ENCODE measurements at regions not wholly inside any gene's neighbourhood (a gene's known extent, or its start where the extent isn't known, plus 50 kb on each side); places are given as distances from the start of the nearest gene placed in this dataset.

GRCh38 chr3:146881356-146881755, 276.2 kb upstream of the PLSCR5 start:
- H3K36me3 ChIP-seq (ENCODE audit: low read depth, low read length) = no peaks in the 10 kb centered on the region
- no TSS peak for BruUV-seq (replicated peaks)
- POLR2A ChIA-PET (ENCODE audit: unreplicated experiment) = no interaction called here
- no peaks in the 10 kb centered on the region for H3F3A ChIP-seq (ENCODE audit: low read length, unreplicated experiment)
- H3K9ac ChIP-seq (ENCODE audit: low read length) = no peak overlapping the region
- no peak for DNase-seq
- H3K4me1 ChIP-seq (ENCODE audit: insufficient read depth, low read length) = no peaks in the 10 kb centered on the region
- no peaks in the 10 kb centered on the region for H3K79me2 ChIP-seq (ENCODE audit: low read length)
- TF ChIP-seq EZH2 (IDR thresholded peaks at IDR 0.05; ENCODE audit: low read length, unreplicated experiment) = no peak
- no peak for TF ChIP-seq EZH2phosphoT487 (IDR thresholded peaks at IDR 0.05; ENCODE audit: borderline replicate concordance, low read length)
- no peak for TF ChIP-seq CTCF (conservative IDR thresholded peaks at IDR 0.05; ENCODE audit: low read depth, low read length)
- intact Hi-C loops (cut with micrococcal nuclease) = no loop called here
- no peak for ATAC-seq
- no peak overlapping the region for H3K4me2 ChIP-seq (ENCODE audit: low read length)
- peaks cover 24% of the 10 kb centered on the region for H3K27me3 ChIP-seq (ENCODE audit: low read length)
- H3K4me3 ChIP-seq (ENCODE audit: low read length) = no peak overlapping the region
- H3K9me2 ChIP-seq (replicated peaks; ENCODE audit: low read length) = no peaks in the 10 kb centered on the region
- no peak overlapping the region for H2AFZ ChIP-seq (ENCODE audit: low read length)
- H3K9me3 ChIP-seq (ENCODE audit: low read length) = no peaks in the 10 kb centered on the region
- CTCF ChIA-PET = no interaction called here
- H4K20me1 ChIP-seq (ENCODE audit: low read length) = no peaks in the 10 kb centered on the region
- H3K27ac ChIP-seq (ENCODE audit: low read length) = no peak overlapping the region

GRCh38 chr3:146873748-146874147, 268.6 kb upstream of the PLSCR5 start:
- ATAC-seq (no peak), DNase-seq (no peak)
- Histone ChIP-seq H3K36me3 (ENCODE audit: low read depth, low read length) (no peaks in the 10 kb centered on the region), H3K4me2 (ENCODE audit: low read length) (no peak overlapping the region), H3K4me1 (ENCODE audit: insufficient read depth, low read length) (no peaks in the 10 kb centered on the region), H3F3A (ENCODE audit: low read length, unreplicated experiment) (no peaks in the 10 kb centered on the region), H3K9ac (ENCODE audit: low read length) (no peak overlapping the region), H2AFZ (ENCODE audit: low read length) (no peak overlapping the region), H3K27me3 (ENCODE audit: low read length) (peaks cover 22% of the 10 kb centered on the region; the same call in 1 of the 2 replicates), H3K27ac (ENCODE audit: low read length) (no peak overlapping the region), H3K79me2 (ENCODE audit: low read length) (no peaks in the 10 kb centered on the region), H3K9me2 (replicated peaks; ENCODE audit: low read length) (no peaks in the 10 kb centered on the region), H3K9me3 (ENCODE audit: low read length) (no peaks in the 10 kb centered on the region), H4K20me1 (ENCODE audit: low read length) (no peaks in the 10 kb centered on the region), H3K4me3 (ENCODE audit: low read length) (no peak overlapping the region)
- ChIA-PET CTCF (no interaction called here), POLR2A (ENCODE audit: unreplicated experiment) (no interaction called here)
- BruUV-seq (replicated peaks) = no TSS peak
- intact Hi-C loops (cut with micrococcal nuclease) = no loop called here
- no peak for TF ChIP-seq CTCF (conservative IDR thresholded peaks at IDR 0.05; ENCODE audit: low read depth, low read length)
- TF ChIP-seq EZH2 (IDR thresholded peaks at IDR 0.05; ENCODE audit: low read length, unreplicated experiment) = no peak
- no peak for TF ChIP-seq EZH2phosphoT487 (IDR thresholded peaks at IDR 0.05; ENCODE audit: borderline replicate concordance, low read length)

- Histone ChIP-seq H4K20me1 (ENCODE audit: low read length) (no peaks in the 10 kb centered on the region), H3K9ac (ENCODE audit: low read length) (no peak overlapping the region), H3K4me1 (ENCODE audit: insufficient read depth, low read length) (no peaks in the 10 kb centered on the region), H3K4me2 (ENCODE audit: low read length) (no peak overlapping the region), H3K9me3 (ENCODE audit: low read length) (no peaks in the 10 kb centered on the region), H3K27me3 (ENCODE audit: low read length) (peaks cover 31% of the 10 kb centered on the region), H3K79me2 (ENCODE audit: low read length) (no peaks in the 10 kb centered on the region), H3F3A (ENCODE audit: low read length, unreplicated experiment) (no peaks in the 10 kb centered on the region), H2AFZ (ENCODE audit: low read length) (no peak overlapping the region), H3K27ac (ENCODE audit: low read length) (no peak overlapping the region), H3K36me3 (ENCODE audit: low read depth, low read length) (no peaks in the 10 kb centered on the region), H3K9me2 (replicated peaks; ENCODE audit: low read length) (no peaks in the 10 kb centered on the region), H3K4me3 (ENCODE audit: low read length) (no peak overlapping the region)
- no TSS peak for BruUV-seq (replicated peaks)
- DNase-seq = no peak
- TF ChIP-seq CTCF (conservative IDR thresholded peaks at IDR 0.05; ENCODE audit: low read depth, low read length) (no peak), EZH2phosphoT487 (IDR thresholded peaks at IDR 0.05; ENCODE audit: borderline replicate concordance, low read length) (no peak), EZH2 (IDR thresholded peaks at IDR 0.05; ENCODE audit: low read length, unreplicated experiment) (no peak)
- ChIA-PET POLR2A (ENCODE audit: unreplicated experiment) (no interaction called here), CTCF (no interaction called here)
- intact Hi-C loops (cut with micrococcal nuclease) = no loop called here
- ATAC-seq = no peak
Measured at GRCh38 chr3:146865175-146865755, 260.1 kb upstream of the PLSCR5 start.
